Ishikawa (cell line): ENCODE measurements at regions not wholly inside any gene's neighbourhood (a gene's known extent, or its start where the extent isn't known, plus 50 kb on each side); places are given as distances from the start of the nearest gene placed in this dataset.

Experiments
- CREB1 ChIP-seq: IDR thresholded peaks from 2 replicates; pipeline ENCODE4 v1.6.1; 2012; ENCODE audit warnings: low read depth
- EP300 ChIP-seq: IDR thresholded peaks from 2 replicates; pipeline ENCODE4 v1.6.1; 2012; ENCODE audit warnings: borderline replicate concordance
- FOXM1 ChIP-seq: IDR thresholded peaks from 2 replicates; pipeline ENCODE4 v1.6.1; 2012; ENCODE audit warnings: low read depth, borderline replicate concordance
- MAX ChIP-seq: IDR thresholded peaks from 2 replicates; pipeline ENCODE4 v1.6.1; 2012
- NFIC ChIP-seq: IDR thresholded peaks from 2 replicates; pipeline ENCODE4 v1.6.1; 2012
- RAD21 ChIP-seq: IDR thresholded peaks from 2 replicates; pipeline ENCODE4 v1.6.1; 2012; ENCODE audit warnings: low read depth
- REST ChIP-seq: IDR thresholded peaks from 2 replicates; pipeline ENCODE4 v1.6.1; 2012; ENCODE audit warnings: low read depth, mild to moderate bottlenecking
- TAF1 ChIP-seq: IDR thresholded peaks from 2 replicates; pipeline ENCODE4 v1.6.1; 2012; ENCODE audit warnings: low read depth, mild to moderate bottlenecking
- TCF12 ChIP-seq: IDR thresholded peaks from 2 replicates; pipeline ENCODE4 v1.6.1; 2012; ENCODE audit warnings: low read depth
- USF1 ChIP-seq: IDR thresholded peaks from 2 replicates; pipeline ENCODE4 v1.6.1; 2012
- YY1 ChIP-seq: IDR thresholded peaks from 2 replicates; pipeline ENCODE4 v1.6.1; 2012; ENCODE audit warnings: low read depth

- TF ChIP-seq REST (no peak), TAF1 (no peak), EP300 (no peak), CREB1 (no peak), FOXM1 (no peak), MAX (no peak), USF1 (no peak), YY1 (no peak), RAD21 (no peak), NFIC (no peak), TCF12 (no peak)
Observed at GRCh38 chr16:29321585-29321984, 84.9 kb downstream of the NPIPB11 start.
